HepG2 (cell line): ENCODE measurements at regions not wholly inside any gene's neighbourhood (a gene's known extent, or its start where the extent isn't known, plus 50 kb on each side); places are given as distances from the start of the nearest gene placed in this dataset.

ENCODE experiments used
- AKAP8 ChIP-seq: sonication (generic); formaldehyde crosslinking; IDR thresholded peaks from 2 replicates; pipeline ENCODE4 v1.5.1; 2020; ENCODE audit warnings: mild to moderate bottlenecking, missing genetic modification reagents
- CCAR2 ChIP-seq: fragments of 200-400 bp; formaldehyde crosslinking; optimal IDR thresholded peaks from 2 replicates; pipeline ENCODE3; 2018; ENCODE audit warnings: low read depth, mild to moderate bottlenecking, low read length, moderate library complexity
- DDIT3 ChIP-seq: sonication (generic); formaldehyde crosslinking; IDR thresholded peaks from 2 replicates; pipeline ENCODE4 v1.4.0; 2020; ENCODE audit warnings: mild to moderate bottlenecking, missing genetic modification reagents
- HIVEP1 ChIP-seq: sonication (generic); formaldehyde crosslinking; IDR thresholded peaks from 2 replicates; pipeline ENCODE4 v1.4.0; 2020; ENCODE audit warnings: mild to moderate bottlenecking, missing genetic modification reagents
- MAX ChIP-seq: IDR thresholded peaks from 2 replicates; pipeline ENCODE4 v1.6.1; 2012; ENCODE audit warnings: inconsistent platforms
- MED13 ChIP-seq: sonication (generic); formaldehyde crosslinking; IDR thresholded peaks from 2 replicates; pipeline ENCODE4 v1.5.0; 2020; ENCODE audit warnings: missing genetic modification reagents
- MTA1 ChIP-seq: sonication (generic); formaldehyde crosslinking; IDR thresholded peaks from 2 replicates; pipeline ENCODE4 v1.4.0; 2020; ENCODE audit warnings: missing genetic modification reagents, mild to moderate bottlenecking, borderline replicate concordance
- MTF1 ChIP-seq: sonication (generic); formaldehyde crosslinking; IDR thresholded peaks from 2 replicates; pipeline ENCODE4 v1.5.0; 2020; ENCODE audit warnings: missing genetic modification reagents
- MXI1 ChIP-seq: IDR thresholded peaks from 3 replicates; pipeline ENCODE4 v1.6.1; 2012; ENCODE audit warnings: low read depth, low read length, inconsistent platforms, borderline replicate concordance
- NBN ChIP-seq: fragments of 450-650 bp; conservative IDR thresholded peaks from 2 replicates; pipeline ENCODE4 v1.6.1; 2017
- PBX2 ChIP-seq: IDR thresholded peaks from 2 replicates; pipeline ENCODE4 v1.6.1; 2016; ENCODE audit warnings: control low read depth
- PCBP1 ChIP-seq: fragments of 200-400 bp; formaldehyde crosslinking; IDR thresholded peaks from 2 replicates; pipeline ENCODE4 v1.6.1; 2017; ENCODE audit warnings: mild to moderate bottlenecking, low read depth, low read length, borderline replicate concordance
- REXO4 ChIP-seq: sonication (generic); formaldehyde crosslinking; IDR thresholded peaks from 2 replicates; pipeline ENCODE4 v1.8.0; 2022; ENCODE audit warnings: missing genetic modification reagents, mild to moderate bottlenecking, borderline replicate concordance
- RFX5 ChIP-seq: IDR thresholded peaks from 2 replicates; pipeline ENCODE4 v1.6.1; 2011; ENCODE audit warnings: low read depth, low read length, improper control_type of control experiment
- RFXANK ChIP-seq: IDR thresholded peaks from 2 replicates; pipeline ENCODE4 v1.6.1; 2016
- RXRB ChIP-seq: IDR thresholded peaks from 2 replicates; pipeline ENCODE4 v1.6.1; 2016; ENCODE audit warnings: borderline replicate concordance, missing genetic modification reagents, missing compliant biosample characterization
- SIN3A ChIP-seq: IDR thresholded peaks from 2 replicates; pipeline ENCODE4 v1.6.1; 2011; ENCODE audit warnings: low read depth, mild to moderate bottlenecking, control low read depth, low read length, borderline replicate concordance
- SMYD3 ChIP-seq: sonication (generic); formaldehyde crosslinking; IDR thresholded peaks from 2 replicates; pipeline ENCODE4 v1.8.1; 2023; ENCODE audit warnings: mild to moderate bottlenecking, missing genetic modification reagents
- SP1 ChIP-seq, 2 experiments: fragments of 450-650 bp in 1 of 2; sonication (generic) in 1 of 2; formaldehyde crosslinking in 1 of 2; IDR thresholded peaks; 2 replicates each; pipeline versions ENCODE4 v1.4.0 to v1.6.1; 2016 to 2020; ENCODE audit warnings: missing genetic modification reagents in 1 of 2
- SRSF4 ChIP-seq: fragments of 200-400 bp; formaldehyde crosslinking; IDR thresholded peaks from one replicate; pipeline ENCODE4 v1.6.1; 2018; ENCODE audit warnings: mild to moderate bottlenecking, low read depth, low read length, moderate library complexity; ENCODE audit not compliant: poor library complexity, severe bottlenecking
- SUZ12 ChIP-seq: fragments of 150-350 bp; IDR thresholded peaks from 2 replicates; pipeline ENCODE4 v1.6.1; 2014; ENCODE audit warnings: low read depth, low read length
- ZFP62 ChIP-seq: sonication (generic); formaldehyde crosslinking; IDR thresholded peaks from 2 replicates; pipeline ENCODE4 v1.4.0; 2020; ENCODE audit warnings: missing genetic modification reagents
- ZGPAT ChIP-seq: IDR thresholded peaks from 2 replicates; pipeline ENCODE4 v1.6.1; 2016; ENCODE audit warnings: mild to moderate bottlenecking
- ZNF280B ChIP-seq: sonication (generic); formaldehyde crosslinking; IDR thresholded peaks from 2 replicates; pipeline ENCODE4 v1.5.0; 2020; ENCODE audit warnings: missing genetic modification reagents, mild to moderate bottlenecking, borderline replicate concordance
- ZNF883 ChIP-seq: sonication (generic); formaldehyde crosslinking; IDR thresholded peaks from 2 replicates; pipeline ENCODE4 v1.5.1; 2020; ENCODE audit warnings: mild to moderate bottlenecking, missing genetic modification reagents; ENCODE audit errors: not compliant biosample characterization
- ZSCAN25 ChIP-seq: sonication (generic); formaldehyde crosslinking; IDR thresholded peaks from 2 replicates; pipeline ENCODE4 v1.8.0; 2022; ENCODE audit warnings: mild to moderate bottlenecking, missing genetic modification reagents

- no peak for TF ChIP-seq SRSF4
- no peak for TF ChIP-seq MTF1 (CRISPR knock-in tag)
- TF ChIP-seq AKAP8 (CRISPR knock-in tag) = no peak
- no peak for TF ChIP-seq NBN
- TF ChIP-seq CCAR2 = no peak
- TF ChIP-seq MTA1 (CRISPR knock-in tag) = no peak
- no peak for TF ChIP-seq PCBP1
- TF ChIP-seq ZSCAN25 (CRISPR knock-in tag) = no peak
- no peak for TF ChIP-seq HIVEP1 (CRISPR knock-in tag)
- TF ChIP-seq RXRB (CRISPR knock-in tag) = no peak
- TF ChIP-seq RFXANK (CRISPR knock-in tag) = no peak
- TF ChIP-seq REXO4 (CRISPR knock-in tag) = no peak
- no peak for TF ChIP-seq ZFP62
- TF ChIP-seq DDIT3 = no peak
- TF ChIP-seq ZGPAT (CRISPR knock-in tag) = 0 out of 2 replicates have a peak, but pooled peaks have one; percentile 46
- no peak for TF ChIP-seq SIN3A
- no peak for TF ChIP-seq ZNF883 (CRISPR knock-in tag)
- TF ChIP-seq SUZ12 = no peak
- no peak for TF ChIP-seq MXI1
- no peak for TF ChIP-seq SP1 (IDR thresholded peaks at IDR 0.05)
- TF ChIP-seq SP1 (CRISPR knock-in tag; IDR thresholded peaks at IDR 0.05) = no peak
- no peak for TF ChIP-seq MED13 (CRISPR knock-in tag)
- no peak for TF ChIP-seq ZNF280B (CRISPR knock-in tag)
- TF ChIP-seq PBX2 (CRISPR knock-in tag) = no peak
- TF ChIP-seq MAX = no peak
- no peak for TF ChIP-seq SMYD3 (CRISPR knock-in tag)
- peak; percentile 44; the same call in 1 of the 2 replicates for TF ChIP-seq RFX5
Measured at GRCh38 chr18:10140461-10141282, 226.9 kb downstream of the VAPA start (continued).
